ENCODE measurements at regions not wholly inside any gene's neighbourhood (a gene's known extent, or its start where the extent isn't known, plus 50 kb on each side); places are given as distances from the start of the nearest gene placed in this dataset.
"Not testable (repeated sequence)": the region's sequence is repeated elsewhere in the genome, so short reads cannot be mapped to it uniquely, and the experiment has no call there.

- DNase-seq: no peak
These were observed 348.9 kb upstream of the ISL1 start for GRCh38 chr5:51034222-51034901.

- DNase-seq: no peak
These were observed 343.6 kb upstream of the ISL1 start for GRCh38 chr5:51039424-51040329.

GRCh38 chr5:51043745-51044144 lies 339.5 kb upstream of the ISL1 start:
- DNase-seq: no peak

- no peak for DNase-seq
These were observed 335.9 kb upstream of the ISL1 start for GRCh38 chr5:51047369-51047768.

GRCh38 chr5:51053361-51053760 lies 329.9 kb upstream of the ISL1 start:
- no peak for DNase-seq

GRCh38 chr5:51060953-51061352 lies 322.3 kb upstream of the ISL1 start:
- DNase-seq: no peak

GRCh38 chr5:51072937-51073336 lies 310.3 kb upstream of the ISL1 start:
- no peak for DNase-seq

GRCh38 chr5:51082741-51083140 lies 300.5 kb upstream of the ISL1 start:
- DNase-seq: no peak

GRCh38 chr5:51091816-51092215 lies 291.4 kb upstream of the ISL1 start:
- DNase-seq: no peak

GRCh38 chr5:51095486-51095885 lies 287.8 kb upstream of the ISL1 start:
- no peak for DNase-seq

GRCh38 chr5:51096859-51097258 lies 286.4 kb upstream of the ISL1 start:
- no peak for DNase-seq

- no peak for DNase-seq
These were observed 283.9 kb upstream of the ISL1 start for GRCh38 chr5:51099173-51099853.

GRCh38 chr5:51104556-51104955 lies 278.7 kb upstream of the ISL1 start:
- DNase-seq: no peak

GRCh38 chr5:51109786-51110410 lies 273.4 kb upstream of the ISL1 start:
- no peak for DNase-seq

GRCh38 chr5:51131266-51131665 lies 252.0 kb upstream of the ISL1 start:
- no peak for DNase-seq

GRCh38 chr5:51138164-51138563 lies 245.1 kb upstream of the ISL1 start:
- DNase-seq: no peak

GRCh38 chr5:51148437-51148836 lies 234.8 kb upstream of the ISL1 start:
- no peak for DNase-seq

- DNase-seq: no peak
These were observed 227.0 kb upstream of the ISL1 start for GRCh38 chr5:51156222-51156621.

GRCh38 chr5:51156838-51157237 lies 226.4 kb upstream of the ISL1 start:
- DNase-seq: no peak

GRCh38 chr5:51159164-51159563 lies 224.1 kb upstream of the ISL1 start:
- no peak for DNase-seq

- DNase-seq: no peak
These were observed 223.6 kb upstream of the ISL1 start for GRCh38 chr5:51159606-51160005.

GRCh38 chr5:51162245-51162644 lies 221.0 kb upstream of the ISL1 start:
- DNase-seq: no peak

- not testable (repeated sequence) for DNase-seq
These were observed 217.6 kb upstream of the ISL1 start for GRCh38 chr5:51165621-51166020.

Data from NCI-H226 (cell line).